Heart left ventricle (tissue), 16 donors: ENCODE measurements at regions not wholly inside any gene's neighbourhood (a gene's known extent, or its start where the extent isn't known, plus 50 kb on each side); places are given as distances from the start of the nearest gene placed in this dataset.

Source experiments
- ATAC-seq, 4 donors: fragments of 200-7000 bp; cut with Tn5 transposase; one replicate each; pipeline ENCODE4 v1.9.1; 2020 to 2022; ENCODE audit warnings: moderate library complexity in 4 of 4, mild to moderate bottlenecking in 3 of 4, moderate number of reproducible peaks in 1 of 4
- DNase-seq, 5 donors: peaks; one replicate each; pipeline ENCODE4 v3.0.0-alpha.2; 2020
- H3K27ac ChIP-seq, 12 donors: fragments of 200-600 bp; sonication (generic) in 4 of 12; one replicate each; pipeline versions ENCODE4 v1.5.0 to v1.8.0; 2016 to 2022; ENCODE audit warnings: mild to moderate bottlenecking in 2 of 12
- H3K27me3 ChIP-seq, 9 donors: fragments of 200-600 bp; sonication (generic) in 2 of 9; one replicate each; pipeline versions ENCODE4 v1.5.1 to v1.8.0; 2016 to 2022; ENCODE audit warnings: mild to moderate bottlenecking in 3 of 9
- H3K36me3 ChIP-seq, 9 donors: fragments of 200-600 bp; sonication (generic) in 2 of 9; one replicate each; pipeline versions ENCODE4 v1.5.0 to v1.8.0; 2018 to 2022; ENCODE audit warnings: mild to moderate bottlenecking in 2 of 9
- H3K4me1 ChIP-seq, 12 donors: fragments of 200-600 bp; sonication (generic) in 4 of 12; one replicate each; pipeline versions ENCODE4 v1.5.0 to v1.8.0; 2016 to 2022; ENCODE audit warnings: mild to moderate bottlenecking in 3 of 12
- H3K4me3 ChIP-seq, 12 donors: fragments of 200-600 bp; sonication (generic) in 4 of 12; one replicate each; pipeline versions ENCODE4 v1.5.0 to v1.8.0; 2017 to 2022; ENCODE audit warnings: mild to moderate bottlenecking in 9 of 12, moderate library complexity in 4 of 12
- H3K9me3 ChIP-seq, 12 donors: fragments of 200-600 bp; sonication (generic) in 4 of 12; one replicate each; pipeline versions ENCODE4 v1.5.0 to v1.8.0; 2016 to 2022; ENCODE audit warnings: mild to moderate bottlenecking in 1 of 12
- POLR2A ChIP-seq, 2 donors: fragments of 450-650 bp; IDR thresholded peaks; one replicate each; pipeline ENCODE4 v1.6.1; 2017; ENCODE audit warnings: antibody characterized with exemption in 2 of 2, mild to moderate bottlenecking in 2 of 2, moderate library complexity in 2 of 2
- WGBS, 4 donors: extraction: QIAGEN DNeasy Blood & Tissue Kit in 2 of 4; methylation state at CpG; one replicate each; pipeline versions ENCODE4 v1.1.5 to v1.1.7; 2013 to 2018; 5-methylcytosine and 5-hydroxymethylcytosine counted together
- intact Hi-C, 10 donors: fragments of 100-400 bp; cut with DNase I; formaldehyde crosslinking; loops; one replicate each; pipeline versions ENCODE4 v1.11.1 to v1.14.2; 2022
- TF ChIP-seq, protein P1 (sequence below), 12 donors: fragments of 200-600 bp; sonication (generic) in 4 of 12; IDR thresholded peaks; one replicate each; pipeline versions ENCODE4 v1.5.0 to v1.8.0; 2018 to 2022; ENCODE audit warnings: antibody characterized with exemption in 12 of 12, mild to moderate bottlenecking in 5 of 12
- donor health status: ischemic (EF 13 %, LVEDD 7.1; RV severe dilation, severe dysfunction).
- donor health status: healthy with polysubstance abuse.
- donor health status: DM: no; HTN: yes; CAD: no.
- donor health status: DM: no; HTN: no; CAD: no.
- donor health status: ischemic (EF 25% LVEDD 6.9; RV normal size, moderate dysfunction).
- donor health status: ischemic (EF 25% LVEDD 5.7; RV mildly dilated, moderate dysfunction).
- donor health status: healthy.
- donor health status: DM: yes; HTN: yes; CAD: no.
- donor health status: ischemic (EF 35%, LVEDD 5.7; RV mildly dilated, moderate dysfunction).
- donor health status: nonischemic (EF 11% LVEDD 7.7; RV severe dilation, severe dysfunction).
- donor health status: DM: yes; HTN: yes; CAD: no.
- donor health status: PGD.
- donor health status: ischemic (EF 29% LVEDD 5.4; RV normal size, mild dysfunction).
- donor health status: nonischemic (EF 23%, LVEDD 6.1; RV moderate dilation, normal function).

DNA sequence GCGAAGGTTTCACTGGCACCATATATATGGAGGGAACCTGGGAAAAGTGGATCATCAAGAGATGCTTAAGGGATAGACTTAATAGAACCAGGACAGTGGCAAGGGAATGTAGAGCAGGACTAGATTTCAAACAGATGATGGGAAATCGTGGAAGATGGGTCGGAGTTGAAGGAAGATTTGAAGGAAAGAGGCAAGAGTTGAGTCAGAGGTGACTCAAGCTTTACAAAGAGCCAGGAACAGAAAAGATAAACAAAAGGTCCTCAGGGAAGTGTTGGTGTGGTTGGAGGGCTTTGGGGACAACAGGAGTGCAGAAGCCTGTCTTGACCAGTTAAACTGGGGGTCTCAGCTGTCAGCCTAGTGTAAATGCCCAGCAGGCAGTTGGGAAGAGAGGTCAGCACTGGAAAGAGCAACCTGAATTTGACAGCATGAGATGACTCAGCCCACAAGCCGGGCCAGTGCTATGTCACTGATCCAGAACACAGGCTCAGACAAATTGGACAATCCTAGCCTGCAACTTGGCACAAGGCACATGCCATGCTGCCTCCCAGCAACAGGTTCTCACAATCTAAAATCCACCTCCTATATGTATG is 230.5 kb downstream of the IDS start:
- no peak for TF ChIP-seq POLR2A (IDR thresholded peaks at IDR 0.05)
- TF ChIP-seq, protein P1, sequence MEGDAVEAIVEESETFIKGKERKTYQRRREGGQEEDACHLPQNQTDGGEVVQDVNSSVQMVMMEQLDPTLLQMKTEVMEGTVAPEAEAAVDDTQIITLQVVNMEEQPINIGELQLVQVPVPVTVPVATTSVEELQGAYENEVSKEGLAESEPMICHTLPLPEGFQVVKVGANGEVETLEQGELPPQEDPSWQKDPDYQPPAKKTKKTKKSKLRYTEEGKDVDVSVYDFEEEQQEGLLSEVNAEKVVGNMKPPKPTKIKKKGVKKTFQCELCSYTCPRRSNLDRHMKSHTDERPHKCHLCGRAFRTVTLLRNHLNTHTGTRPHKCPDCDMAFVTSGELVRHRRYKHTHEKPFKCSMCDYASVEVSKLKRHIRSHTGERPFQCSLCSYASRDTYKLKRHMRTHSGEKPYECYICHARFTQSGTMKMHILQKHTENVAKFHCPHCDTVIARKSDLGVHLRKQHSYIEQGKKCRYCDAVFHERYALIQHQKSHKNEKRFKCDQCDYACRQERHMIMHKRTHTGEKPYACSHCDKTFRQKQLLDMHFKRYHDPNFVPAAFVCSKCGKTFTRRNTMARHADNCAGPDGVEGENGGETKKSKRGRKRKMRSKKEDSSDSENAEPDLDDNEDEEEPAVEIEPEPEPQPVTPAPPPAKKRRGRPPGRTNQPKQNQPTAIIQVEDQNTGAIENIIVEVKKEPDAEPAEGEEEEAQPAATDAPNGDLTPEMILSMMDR (IDR thresholded peaks at IDR 0.05): no peak
- Histone ChIP-seq H3K4me1 (no peaks in the 10 kb centered on the region), H3K9me3 (no peaks in the 10 kb centered on the region), H3K27ac (no peak overlapping the region), H3K36me3 (no peaks in the 10 kb centered on the region), H3K27me3 (no peaks in the 10 kb centered on the region), H3K4me3 (no peak overlapping the region)
- no peak for ATAC-seq
- peak in 1 of 5 donors; percentile 29 for DNase-seq
- intact Hi-C loops: loop anchor here in 1 of 10 donors (5.0 kb wide), 1 partner anchor 1222 kb away; no protein-coding TSS in a partner anchor
- WGBS, 4 donors: 67 to 82% (median 78%) methylated on average over 4 of the region's 4 CpGs

DNA sequence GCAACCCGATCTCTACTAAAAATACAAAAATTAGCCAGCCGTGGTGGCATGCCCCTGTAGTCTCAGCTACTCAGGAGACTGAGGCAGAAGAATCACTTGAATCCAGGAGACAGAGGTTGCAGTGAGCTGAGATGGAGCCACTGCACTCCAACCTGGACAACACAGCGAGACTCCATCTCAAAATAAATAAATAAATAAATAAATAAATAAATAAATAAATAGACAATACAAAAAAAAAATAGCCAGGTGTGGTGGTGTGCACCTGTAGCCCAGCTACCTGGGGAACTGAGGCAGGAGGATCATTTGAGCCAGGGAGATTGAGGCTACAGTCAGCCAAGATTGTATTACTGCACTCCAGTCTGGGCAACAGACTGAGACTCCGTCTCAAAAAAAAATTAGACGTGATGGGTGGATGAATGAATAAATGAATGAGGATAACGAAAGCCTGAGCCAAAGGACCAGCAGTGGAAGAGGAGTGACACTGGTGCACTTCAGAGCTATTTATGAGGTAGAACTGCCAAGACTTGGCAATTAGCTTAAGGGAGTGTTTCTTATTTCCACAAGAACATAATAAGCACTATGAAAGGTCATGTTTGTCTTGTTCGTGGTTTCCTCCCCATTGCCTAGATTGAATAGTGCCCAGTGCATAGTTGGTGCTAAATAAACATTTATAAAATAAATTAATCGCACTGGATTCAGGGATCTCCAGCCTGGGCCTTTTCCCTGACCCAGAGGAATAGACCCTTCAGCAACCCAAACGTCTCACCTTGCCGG is 232.2 kb downstream of the IDS start:
- DNase-seq: no peak
- Histone ChIP-seq H3K4me1 (no peaks in the 10 kb centered on the region), H3K4me3 (no peak overlapping the region), H3K27ac (no peak overlapping the region), H3K9me3 (no peaks in the 10 kb centered on the region), H3K36me3 (no peaks in the 10 kb centered on the region), H3K27me3 (no peaks in the 10 kb centered on the region)
- intact Hi-C loops: no loop called here
- no peak for ATAC-seq
- 76 to 88% (median 80%) methylated on average over 10 of the region's 10 CpGs for WGBS, 4 donors
- TF ChIP-seq, protein P1 (IDR thresholded peaks at IDR 0.05): no peak
- no peak for TF ChIP-seq POLR2A (IDR thresholded peaks at IDR 0.05)

DNA sequence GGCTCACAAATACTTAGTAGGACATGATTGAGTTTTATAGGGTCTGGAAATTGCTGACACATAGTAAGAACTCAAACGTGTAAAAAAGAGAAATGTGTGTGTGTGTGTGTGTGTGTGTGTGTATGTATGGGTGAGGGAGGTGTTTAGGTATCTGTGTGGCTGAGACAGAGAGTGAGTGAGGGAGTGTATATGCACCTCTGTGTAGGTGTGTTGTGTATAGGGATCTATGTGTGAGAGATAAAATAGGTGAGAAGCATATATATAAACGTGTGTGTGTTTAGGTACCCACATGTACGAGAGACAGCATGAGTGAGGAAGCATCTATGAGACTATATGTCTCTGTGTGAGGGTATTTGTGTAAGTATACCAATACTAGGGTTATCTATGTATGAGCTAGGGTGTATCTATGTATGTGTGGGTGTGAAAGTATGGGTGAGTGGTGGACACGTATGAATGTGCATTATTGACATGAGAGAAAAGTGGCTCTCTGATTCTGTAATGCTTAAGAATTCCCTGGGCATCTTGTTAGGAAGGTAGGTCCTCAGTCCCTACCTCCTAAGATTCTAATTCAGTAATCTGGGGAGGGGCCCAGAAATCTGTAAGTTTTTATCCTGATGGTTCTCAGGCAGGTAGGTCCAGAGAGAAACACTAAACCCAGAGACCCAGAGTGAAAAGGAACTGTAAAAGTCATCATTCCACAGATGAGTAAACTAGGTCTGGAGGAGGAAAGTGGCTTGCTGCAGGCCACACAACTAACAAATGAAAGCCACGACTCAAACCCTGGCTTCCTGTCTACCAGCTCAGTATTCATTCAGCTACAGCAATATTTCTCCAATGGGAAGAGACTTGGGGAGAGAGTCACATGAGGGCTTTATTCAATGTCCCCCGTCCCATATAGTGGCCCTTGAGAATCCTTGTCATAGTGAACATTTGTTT is 237.0 kb downstream of the IDS start:
- Histone ChIP-seq H3K27me3 (peaks cover 0 to 4% (median 0%) of the 10 kb centered on the region in 9 donors), H3K4me3 (no peak overlapping the region), H3K27ac (no peak overlapping the region), H3K9me3 (no peaks in the 10 kb centered on the region), H3K36me3 (no peaks in the 10 kb centered on the region), H3K4me1 (no peaks in the 10 kb centered on the region)
- ATAC-seq (no peak), DNase-seq (no peak)
- intact Hi-C loops: no loop called here
- 60 to 78% (median 68%) methylated on average over 6 of the region's 6 CpGs for WGBS, 4 donors
- TF ChIP-seq POLR2A (IDR thresholded peaks at IDR 0.05): no peak
- TF ChIP-seq, protein P1 (IDR thresholded peaks at IDR 0.05): no peak

DNA sequence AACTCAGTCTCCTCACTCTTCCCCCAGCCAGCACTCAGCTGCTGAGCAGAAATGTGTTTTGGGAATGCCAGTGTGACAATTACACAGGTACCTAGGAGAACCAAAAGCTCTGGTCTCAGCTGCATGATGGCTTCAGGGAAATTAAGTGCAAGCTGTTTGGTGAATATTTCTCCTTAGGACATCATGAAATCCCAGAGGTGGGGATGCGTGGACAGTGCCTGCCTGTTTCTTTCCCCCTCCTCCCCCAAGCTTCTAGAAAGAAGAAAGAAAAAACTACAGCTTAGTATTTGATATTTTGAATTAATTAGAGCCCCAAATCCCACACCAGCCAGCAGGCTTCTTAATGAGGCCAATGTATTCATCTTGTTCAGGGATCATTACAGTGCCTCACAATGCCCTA is 243.0 kb downstream of the IDS start:
- Histone ChIP-seq H3K36me3 (no peaks in the 10 kb centered on the region), H3K27me3 (peaks cover 0 to 4% (median 0%) of the 10 kb centered on the region in 9 donors), H3K4me1 (no peaks in the 10 kb centered on the region), H3K4me3 (no peak overlapping the region), H3K9me3 (no peaks in the 10 kb centered on the region), H3K27ac (no peak overlapping the region)
- intact Hi-C loops: no loop called here
- DNase-seq (no peak), ATAC-seq (no peak)
- no peak for TF ChIP-seq POLR2A (IDR thresholded peaks at IDR 0.05)
- TF ChIP-seq, protein P1 (IDR thresholded peaks at IDR 0.05): no peak
- 64 to 100% (median 89%) methylated on average over 1 of the region's 1 CpG for WGBS, 4 donors
